ENCODE measurements at regions not wholly inside any gene's neighbourhood (a gene's known extent, or its start where the extent isn't known, plus 50 kb on each side); places are given as distances from the start of the nearest gene placed in this dataset.
A peak's percentile ranks its signal among the peaks of the same experiment; 100 is the strongest.
"Not testable (repeated sequence)": the region's sequence is repeated elsewhere in the genome, so short reads cannot be mapped to it uniquely, and the experiment has no call there.

GRCh38 chr14:21941885-21942284, 268.3 kb upstream of the OR4E1 start:
- no peak for DNase-seq

GRCh38 chr14:21940887-21941856, 267.6 kb upstream of the OR4E1 start:
- peak; percentile 4 for DNase-seq

- no peak for DNase-seq
Measured at GRCh38 chr14:21939836-21940235, 266.2 kb upstream of the OR4E1 start.

GRCh38 chr14:21937996-21938395, 264.4 kb upstream of the OR4E1 start:
- DNase-seq, result no peak

GRCh38 chr14:21933681-21934080, 260.1 kb upstream of the OR4E1 start:
- no peak for DNase-seq

- peak; percentile 29 for DNase-seq
Measured at GRCh38 chr14:21924479-21924878, 250.9 kb upstream of the OR4E1 start.

- DNase-seq, result no peak
Measured at GRCh38 chr14:21923820-21924219, 250.2 kb upstream of the OR4E1 start.

GRCh38 chr14:21921453-21921852, 247.8 kb upstream of the OR4E1 start:
- no peak for DNase-seq

- peak; percentile 16 for DNase-seq
Measured at GRCh38 chr14:21917699-21918436, 244.2 kb upstream of the OR4E1 start.

- DNase-seq, result no peak
Measured at GRCh38 chr14:21915826-21916225, 242.2 kb upstream of the OR4E1 start.

GRCh38 chr14:21913759-21914158, 240.1 kb upstream of the OR4E1 start:
- peak; percentile 59 for DNase-seq

GRCh38 chr14:21912367-21912766, 238.7 kb upstream of the OR4E1 start:
- DNase-seq, result no peak

- DNase-seq, result no peak
Measured at GRCh38 chr14:21911877-21912276, 238.3 kb upstream of the OR4E1 start.

- DNase-seq, result no peak
Measured at GRCh38 chr14:21910260-21910659, 236.6 kb upstream of the OR4E1 start.

GRCh38 chr14:21902561-21903181, 229.1 kb upstream of the OR4E1 start:
- no peak for DNase-seq

GRCh38 chr14:21894898-21895194, 221.2 kb upstream of the OR4E1 start:
- not testable (repeated sequence) for DNase-seq

- DNase-seq, result peak; percentile 27
Measured at GRCh38 chr14:21894003-21894897, 220.6 kb upstream of the OR4E1 start.

- no peak for DNase-seq
Measured at GRCh38 chr14:21891921-21892320, 218.3 kb upstream of the OR4E1 start.

GRCh38 chr14:21884995-21885394, 211.4 kb upstream of the OR4E1 start:
- no peak for DNase-seq

- DNase-seq, result no peak
Measured at GRCh38 chr14:21882226-21882625, 208.6 kb upstream of the OR4E1 start.

- no peak for DNase-seq
Measured at GRCh38 chr14:21880918-21881317, 207.3 kb upstream of the OR4E1 start.

GRCh38 chr14:21875791-21876190, 202.2 kb upstream of the OR4E1 start:
- no peak for DNase-seq

- DNase-seq, result no peak
Measured at GRCh38 chr14:21874946-21875345, 201.3 kb upstream of the OR4E1 start.
